Lung (tissue), 11 donors: ENCODE measurements at regions not wholly inside any gene's neighbourhood (a gene's known extent, or its start where the extent isn't known, plus 50 kb on each side); places are given as distances from the start of the nearest gene placed in this dataset.

Experiments used
- ATAC-seq: fragments of 200-7000 bp; cut with Tn5 transposase; one replicate; pipeline ENCODE4 v1.9.1; 2020; ENCODE audit warnings: moderate number of reproducible peaks; ENCODE audit not compliant: insufficient read depth, low FRiP score
- DNase-seq, 3 donors: peaks; one replicate each; pipeline ENCODE4 v3.0.0-alpha.2; 2013 to 2017
- H3K27ac ChIP-seq, 2 donors: one replicate each; pipeline ENCODE4 v1.5.1; 2013; ENCODE audit warnings: mild to moderate bottlenecking in 2 of 2, moderate library complexity in 2 of 2, control low read depth in 1 of 2, inconsistent platforms in 1 of 2, low read depth in 1 of 2, low read length in 1 of 2
- H3K27me3 ChIP-seq, 3 donors: one replicate each; pipeline ENCODE4 v1.5.1; 2013; ENCODE audit warnings: low read length in 2 of 3; ENCODE audit not compliant: control insufficient read depth in 3 of 3, insufficient read depth in 3 of 3
- H3K36me3 ChIP-seq, 4 donors: one replicate each; pipeline ENCODE4 v1.5.1; 2013; ENCODE audit warnings: low read length in 4 of 4, mild to moderate bottlenecking in 1 of 4, moderate library complexity in 1 of 4; ENCODE audit not compliant: control insufficient read depth in 4 of 4, insufficient read depth in 4 of 4
- H3K4me1 ChIP-seq, 5 donors: one replicate each; pipeline ENCODE4 v1.5.1; 2013; ENCODE audit warnings: low read length in 5 of 5, mild to moderate bottlenecking in 2 of 5, moderate library complexity in 1 of 5; ENCODE audit not compliant: control insufficient read depth in 5 of 5, insufficient read depth in 5 of 5
- H3K4me3 ChIP-seq: one replicate; pipeline ENCODE4 v1.5.1; 2013; ENCODE audit warnings: mild to moderate bottlenecking, control low read depth, moderate library complexity
- H3K9ac ChIP-seq, 2 donors: one replicate each; pipeline ENCODE4 v1.5.1; 2013; ENCODE audit warnings: low read length in 2 of 2, control low read depth in 1 of 2; ENCODE audit not compliant: insufficient read depth in 1 of 2
- H3K9me3 ChIP-seq, 4 donors: one replicate each; pipeline ENCODE4 v1.5.1; 2013; ENCODE audit warnings: low read length in 3 of 4, mild to moderate bottlenecking in 1 of 4, moderate library complexity in 1 of 4; ENCODE audit not compliant: control insufficient read depth in 4 of 4, insufficient read depth in 3 of 4
- CTCF ChIP-seq: IDR thresholded peaks from 2 replicates; pipeline ENCODE4 v1.5.1; 2012; ENCODE audit warnings: mild to moderate bottlenecking; ENCODE audit errors: control extremely low read depth, extremely low read depth
- WGBS, 2 donors: extraction: QIAGEN DNeasy Blood & Tissue Kit; methylation state at CpG; one replicate each; pipeline ENCODE4 v1.1.7; 2013; 5-methylcytosine and 5-hydroxymethylcytosine counted together
- donor health status: control.
- donor health status: control.
- donor health status: Bipolar disorder and iron deficiency.
- donor health status: healthy.
- donor health status: DM: yes; HTN: yes; CAD: no.

- Histone ChIP-seq H3K9me3 (peaks cover 0 to 2% (median 0%) of the 10 kb centered on the region in 4 donors), H3K27ac (peak overlapping the region in 1 of 2 donors; percentile 54), H3K27me3 (no peaks in the 10 kb centered on the region), H3K4me1 (peaks cover 0 to 24% (median 16%) of the 10 kb centered on the region in 5 donors), H3K4me3 (no peak overlapping the region), H3K36me3 (no peaks in the 10 kb centered on the region), H3K9ac (no peak overlapping the region)
- WGBS, 2 donors, result 70 to 74% methylated on average over 6 of the region's 6 CpGs
- TF ChIP-seq CTCF, result no peak
- DNase-seq, result no peak
- no peak for ATAC-seq
Measured at GRCh38 chr11:10386861-10387205, 68.2 kb upstream of the AMPD3 start.

- ATAC-seq, result peak; percentile 63
Measured at GRCh38 chr11:10387206-10388083, 67.6 kb upstream of the AMPD3 start.

GRCh38 chr11:10388101-10388500, 67.0 kb upstream of the AMPD3 start:
- Histone ChIP-seq H3K9me3 (peaks cover 0 to 2% (median 0%) of the 10 kb centered on the region in 4 donors), H3K4me3 (no peak overlapping the region), H3K36me3 (no peaks in the 10 kb centered on the region), H3K4me1 (peaks cover 0 to 24% (median 16%) of the 10 kb centered on the region in 5 donors), H3K27ac (peak overlapping the region in 1 of 2 donors; percentile 76), H3K27me3 (no peaks in the 10 kb centered on the region), H3K9ac (no peak overlapping the region)
- 53 to 71% methylated on average over 5 of the region's 5 CpGs for WGBS, 2 donors
- no peak for TF ChIP-seq CTCF
- DNase-seq (peak; percentile 20 to 61 (median 33)), ATAC-seq (no peak)

More at GRCh38 chr11:10387206-10388083, 67.6 kb upstream of the AMPD3 start:
- DNase-seq, result peak; percentile 75 to 89 (median 86)
- WGBS, 2 donors, result 60 to 70% methylated on average over 17 of the region's 17 CpGs
- Histone ChIP-seq H3K27me3 (no peaks in the 10 kb centered on the region), H3K9ac (no peak overlapping the region), H3K4me1 (peaks cover 0 to 24% (median 16%) of the 10 kb centered on the region in 5 donors), H3K36me3 (no peaks in the 10 kb centered on the region), H3K9me3 (peaks cover 0 to 2% (median 0%) of the 10 kb centered on the region in 4 donors), H3K4me3 (no peak overlapping the region), H3K27ac (peak overlapping the region in 1 of 2 donors; percentile 76)
- no peak for TF ChIP-seq CTCF
